Activated effector memory CD4-positive, alpha-beta T cell treated with anti-CD3 and anti-CD28 coated beads, Interleukin-2, amount 50 U/mL, for 16 hours (primary cell): ENCODE measurements at regions not wholly inside any gene's neighbourhood (a gene's known extent, or its start where the extent isn't known, plus 50 kb on each side); places are given as distances from the start of the nearest gene placed in this dataset.

ENCODE experiments used
- DNase-seq: peaks from one replicate; pipeline ENCODE4 v3.0.0-alpha.2; 2020

GRCh38 chr6:110537208-110538123 lies 61.1 kb upstream of the SLC22A16 start:
- DNase-seq = no peak

GRCh38 chr6:110534731-110535492 lies 58.5 kb upstream of the SLC22A16 start:
- DNase-seq = no peak

GRCh38 chr6:110532431-110532830 lies 56.0 kb upstream of the SLC22A16 start:
- no peak for DNase-seq

- no peak for DNase-seq
Observed at GRCh38 chr6:110530671-110531070, 54.3 kb upstream of the SLC22A16 start.

- no peak for DNase-seq
Observed at GRCh38 chr6:110529907-110530306, 53.5 kb upstream of the SLC22A16 start.

- no peak for DNase-seq
Observed at GRCh38 chr6:110529355-110529754, 52.9 kb upstream of the SLC22A16 start.

GRCh38 chr6:110528930-110529325 lies 52.5 kb upstream of the SLC22A16 start:
- no peak for DNase-seq

- DNase-seq = peak; percentile 72
Observed at GRCh38 chr6:110528101-110528929, 51.9 kb upstream of the SLC22A16 start.

- no peak for DNase-seq
Observed at GRCh38 chr6:110527516-110527915, 51.1 kb upstream of the SLC22A16 start.

- DNase-seq = no peak
Observed at GRCh38 chr6:110526726-110527125, 50.3 kb upstream of the SLC22A16 start.
